Fibroblast of mammary gland (primary cell): ENCODE measurements at regions not wholly inside any gene's neighbourhood (a gene's known extent, or its start where the extent isn't known, plus 50 kb on each side); places are given as distances from the start of the nearest gene placed in this dataset.
A peak's percentile ranks its signal among the peaks of the same experiment; 100 is the strongest.
"Not testable (repeated sequence)": the region's sequence is repeated elsewhere in the genome, so short reads cannot be mapped to it uniquely, and the experiment has no call there.

Experiments
- DNase-seq: peaks from one replicate; pipeline ENCODE4 v3.0.0-alpha.2; 2010; ENCODE audit warnings: low read depth
- H3K4me3 ChIP-seq: 2 replicates; pipeline ENCODE4 v1.5.1; 2011; ENCODE audit warnings: low read depth, mild to moderate bottlenecking, low read length, moderate library complexity; ENCODE audit not compliant: control insufficient read depth
- TF ChIP-seq, protein P1 (sequence below): conservative IDR thresholded peaks from 2 replicates; pipeline ENCODE4 v1.5.1; 2011; ENCODE audit warnings: low read depth, low read length, inconsistent platforms; ENCODE audit not compliant: control insufficient read depth, insufficient read depth

DNA sequence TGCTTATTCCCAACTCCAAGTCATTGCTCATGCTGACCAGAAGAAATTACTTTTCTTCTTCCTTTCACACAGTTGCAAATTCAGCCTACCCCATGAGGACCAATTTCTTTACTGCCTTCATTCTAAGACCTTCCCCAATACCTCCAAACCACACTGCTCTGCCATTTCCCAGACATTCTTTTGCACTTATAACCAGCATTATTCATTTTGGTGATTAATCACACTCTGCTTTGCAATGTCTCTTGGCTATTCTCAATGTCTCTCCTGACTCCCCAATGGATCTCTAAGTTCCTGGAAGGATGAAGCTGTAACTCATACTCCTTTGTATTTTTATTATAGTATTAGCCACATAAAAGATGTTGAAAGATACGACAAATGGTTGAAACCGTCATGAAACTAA, 105.7 kb upstream of the RANBP3L start:
- DNase-seq: peak; percentile 62
- TF ChIP-seq, protein P1, sequence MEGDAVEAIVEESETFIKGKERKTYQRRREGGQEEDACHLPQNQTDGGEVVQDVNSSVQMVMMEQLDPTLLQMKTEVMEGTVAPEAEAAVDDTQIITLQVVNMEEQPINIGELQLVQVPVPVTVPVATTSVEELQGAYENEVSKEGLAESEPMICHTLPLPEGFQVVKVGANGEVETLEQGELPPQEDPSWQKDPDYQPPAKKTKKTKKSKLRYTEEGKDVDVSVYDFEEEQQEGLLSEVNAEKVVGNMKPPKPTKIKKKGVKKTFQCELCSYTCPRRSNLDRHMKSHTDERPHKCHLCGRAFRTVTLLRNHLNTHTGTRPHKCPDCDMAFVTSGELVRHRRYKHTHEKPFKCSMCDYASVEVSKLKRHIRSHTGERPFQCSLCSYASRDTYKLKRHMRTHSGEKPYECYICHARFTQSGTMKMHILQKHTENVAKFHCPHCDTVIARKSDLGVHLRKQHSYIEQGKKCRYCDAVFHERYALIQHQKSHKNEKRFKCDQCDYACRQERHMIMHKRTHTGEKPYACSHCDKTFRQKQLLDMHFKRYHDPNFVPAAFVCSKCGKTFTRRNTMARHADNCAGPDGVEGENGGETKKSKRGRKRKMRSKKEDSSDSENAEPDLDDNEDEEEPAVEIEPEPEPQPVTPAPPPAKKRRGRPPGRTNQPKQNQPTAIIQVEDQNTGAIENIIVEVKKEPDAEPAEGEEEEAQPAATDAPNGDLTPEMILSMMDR: no peak
- H3K4me3 ChIP-seq: no peak overlapping the region

DNA sequence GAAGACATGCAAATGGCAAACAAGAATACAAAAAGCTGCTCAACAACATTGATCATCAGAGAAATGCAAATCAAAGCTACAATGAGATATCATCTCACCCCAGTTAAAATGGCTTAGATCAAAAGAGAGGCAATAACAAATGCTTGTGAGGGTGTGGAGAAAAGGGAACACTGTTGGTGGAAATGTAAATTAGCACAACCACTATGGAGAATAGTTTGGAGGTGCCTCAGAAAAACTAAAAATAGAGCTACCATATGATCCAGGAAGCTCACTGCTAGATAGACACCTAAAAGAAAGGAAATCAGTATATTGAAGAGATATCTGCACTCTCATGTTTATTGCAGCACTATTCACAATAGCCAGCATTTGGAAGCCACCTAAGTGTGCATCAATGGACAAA, 108.0 kb upstream of the RANBP3L start:
- not testable (repeated sequence) for H3K4me3 ChIP-seq, DNase-seq

DNA sequence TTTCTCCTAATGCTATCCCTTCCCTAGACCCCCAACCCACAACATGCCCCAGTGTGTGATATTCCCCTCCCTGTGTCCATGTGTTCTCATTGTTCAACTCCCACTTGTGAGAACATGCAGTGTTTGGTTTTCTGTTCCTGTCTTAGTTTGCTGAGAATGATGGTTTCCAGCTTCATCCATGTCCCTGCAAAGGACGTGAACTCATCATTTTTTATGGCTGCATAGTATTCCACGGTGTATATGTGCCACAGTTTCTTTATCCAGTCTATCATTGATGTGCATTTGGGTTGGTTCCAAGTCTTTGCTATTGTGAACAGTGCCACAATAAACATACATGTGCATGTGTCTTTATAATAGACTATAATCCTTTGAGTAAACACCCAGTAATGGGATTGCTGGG, 109.0 kb upstream of the RANBP3L start:
- not testable (repeated sequence) for H3K4me3 ChIP-seq, DNase-seq

DNA sequence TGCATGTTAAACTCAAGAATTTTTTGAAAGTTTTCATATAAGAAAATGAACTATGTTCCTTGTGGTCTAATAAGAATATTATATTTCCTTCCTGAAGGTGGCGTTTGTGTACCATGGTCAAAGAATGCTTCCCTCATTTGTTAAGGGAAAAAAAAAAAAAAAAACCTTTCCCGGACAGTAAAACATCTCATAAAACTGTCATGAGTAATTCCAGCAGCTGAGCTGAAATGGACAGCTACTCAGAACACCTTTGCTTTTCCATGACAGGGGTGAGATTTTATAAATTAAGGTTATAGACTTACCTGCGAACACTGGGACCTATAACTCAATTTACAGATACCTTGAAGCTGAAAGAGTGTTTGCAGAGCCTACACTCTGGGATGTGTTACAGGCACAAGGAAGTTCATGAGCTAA, 113.2 kb upstream of the RANBP3L start:
- peak; percentile 74 for DNase-seq
- TF ChIP-seq, protein P1: peak; percentile 48
- H3K4me3 ChIP-seq: no peak overlapping the region

DNA sequence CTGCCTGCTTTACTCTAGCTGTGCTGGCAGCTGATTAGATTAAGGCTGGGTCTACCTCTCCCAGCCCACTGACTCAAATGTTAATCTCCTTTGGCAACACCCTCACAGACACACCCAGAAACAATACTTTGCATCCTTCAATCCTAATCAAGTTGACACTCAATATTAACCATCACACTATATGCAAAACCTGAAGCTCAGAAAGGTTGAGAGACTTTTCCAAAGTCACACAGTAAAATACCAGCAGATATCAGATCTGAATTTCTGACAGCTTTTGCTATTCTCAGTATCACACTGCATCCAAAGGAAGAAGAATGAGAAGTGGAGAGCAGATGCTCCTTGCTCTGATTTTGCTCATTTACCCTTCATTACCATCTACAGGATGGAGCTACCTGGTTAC, 114.9 kb upstream of the RANBP3L start:
- no peak overlapping the region for H3K4me3 ChIP-seq
- DNase-seq: no peak
- TF ChIP-seq, protein P1: no peak

DNA sequence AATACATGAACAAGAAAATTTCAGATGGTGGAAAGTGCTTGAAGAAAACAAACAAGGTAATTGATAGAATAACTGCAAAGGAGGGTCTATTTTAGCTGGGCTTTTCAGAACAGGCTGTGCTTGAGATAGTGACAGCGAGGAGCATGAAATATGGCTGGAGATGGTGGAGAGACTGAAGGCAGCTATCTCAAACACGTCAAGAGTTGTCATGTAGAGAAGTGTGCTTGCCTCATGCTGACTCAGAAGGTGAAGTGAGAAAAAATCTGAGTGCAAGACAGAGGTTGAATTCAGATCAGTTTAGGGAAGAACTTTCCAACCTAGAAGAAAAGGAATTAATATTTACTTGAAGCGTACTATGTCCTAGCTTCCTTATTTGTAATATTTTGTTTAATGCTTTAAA, 115.5 kb upstream of the RANBP3L start:
- H3K4me3 ChIP-seq: no peak overlapping the region
- peak; percentile 43 for DNase-seq
- TF ChIP-seq, protein P1: no peak

DNA sequence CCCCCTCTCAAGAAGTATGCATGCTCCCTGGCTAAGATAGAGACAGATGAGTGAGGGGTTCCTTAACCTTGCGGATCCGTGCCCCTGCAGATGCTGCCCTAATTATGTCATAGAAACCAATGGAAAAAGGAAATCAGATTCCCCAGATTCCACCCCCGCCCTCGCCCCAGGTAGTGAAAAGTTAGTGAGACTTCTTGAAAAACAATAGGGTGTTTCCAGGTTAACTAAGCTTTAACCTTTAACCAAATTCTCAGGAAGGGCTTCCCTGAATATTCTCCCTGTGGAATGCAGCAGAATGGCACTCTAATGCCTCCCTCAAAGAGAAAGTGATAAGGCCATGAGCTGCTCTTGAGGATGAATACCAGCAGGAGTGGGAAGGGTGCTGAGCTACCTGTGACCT, 116.0 kb upstream of the RANBP3L start:
- TF ChIP-seq, protein P1: no peak
- no peak overlapping the region for H3K4me3 ChIP-seq
- DNase-seq: no peak

DNA sequence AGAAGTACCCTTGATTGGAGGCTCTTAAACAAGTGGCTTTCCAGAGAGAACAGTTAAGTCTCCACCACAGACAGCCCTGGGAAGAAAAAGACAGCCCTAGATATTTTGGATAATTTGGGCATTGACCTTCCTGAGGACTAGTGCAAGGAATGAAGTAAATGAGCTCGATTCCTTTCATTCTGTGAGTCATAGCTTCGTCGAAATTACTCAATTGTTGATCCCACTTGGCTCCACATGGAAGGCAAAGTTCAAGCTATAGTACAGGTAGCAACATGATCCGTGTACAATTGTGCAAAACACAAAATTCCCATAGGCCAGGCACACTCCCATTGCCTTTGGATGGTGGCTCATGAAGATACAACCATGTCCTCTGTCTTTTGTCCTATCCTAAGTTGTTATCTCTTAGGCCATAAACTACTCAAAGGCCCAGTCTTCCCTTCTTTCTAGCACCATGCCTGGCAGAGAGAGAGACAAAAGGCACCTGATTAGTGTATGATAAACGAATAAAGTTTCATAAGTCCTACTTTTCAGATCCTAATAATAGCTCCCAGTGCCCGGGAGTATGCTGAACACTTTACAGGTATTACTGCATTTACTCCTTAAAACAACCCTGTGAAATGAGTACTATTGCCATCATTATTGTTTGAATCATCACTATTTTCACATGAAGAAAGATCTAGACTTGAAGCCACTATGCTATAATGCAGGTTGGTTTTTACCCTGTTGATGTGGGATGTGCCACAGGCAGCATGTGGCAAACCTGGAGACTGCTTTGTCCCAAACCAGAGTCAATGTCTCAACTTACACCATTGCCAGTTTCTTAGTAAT, 116.7 kb upstream of the RANBP3L start:
- TF ChIP-seq, protein P1: no peak
- DNase-seq: peak; percentile 72
- H3K4me3 ChIP-seq: no peak overlapping the region
